ENCODE measurements at regions not wholly inside any gene's neighbourhood (a gene's known extent, or its start where the extent isn't known, plus 50 kb on each side); places are given as distances from the start of the nearest gene placed in this dataset.
A peak's percentile ranks its signal among the peaks of the same experiment; 100 is the strongest.

DNA sequence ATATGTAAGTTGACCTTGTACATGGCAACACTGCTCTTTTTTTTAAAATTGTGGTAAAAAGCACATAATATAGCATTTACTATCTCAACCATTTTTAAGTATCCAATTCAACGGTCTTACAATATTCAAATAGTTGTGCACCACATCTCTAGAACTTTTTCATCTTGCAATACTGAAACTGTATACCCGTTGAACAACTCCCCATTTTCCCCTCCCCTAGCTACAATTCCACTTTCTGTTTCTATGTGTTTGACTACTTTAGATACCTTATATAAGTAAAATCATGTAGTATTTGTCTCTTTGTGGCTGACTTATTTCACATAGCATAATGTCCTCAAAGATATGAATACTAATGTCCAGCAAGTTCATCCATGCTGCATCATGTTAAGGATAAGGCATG lies 452.1 kb downstream of the TXNL1 start:
- CTCF ChIA-PET, result no interaction called here
- Histone ChIP-seq H3K9me3 (no peaks in the 10 kb centered on the region), H3K27ac (no peak overlapping the region), H3K4me3 (no peak overlapping the region), H3K4me2 (no peak overlapping the region), H3K4me1 (no peaks in the 10 kb centered on the region)
- POLR2A ChIA-PET, result no interaction called here
- FAIRE-seq (no peak), DNase-seq (ENCODE audit: low read depth in 1 of 2, low spot score in 1 of 2) (no peak), ATAC-seq (no peak)
- no peak for TF ChIP-seq RAD21 (conservative IDR thresholded peaks at IDR 0.05 in 1 of 2, IDR thresholded peaks at IDR 0.05 in 1 of 2)
- TF ChIP-seq, protein P1, sequence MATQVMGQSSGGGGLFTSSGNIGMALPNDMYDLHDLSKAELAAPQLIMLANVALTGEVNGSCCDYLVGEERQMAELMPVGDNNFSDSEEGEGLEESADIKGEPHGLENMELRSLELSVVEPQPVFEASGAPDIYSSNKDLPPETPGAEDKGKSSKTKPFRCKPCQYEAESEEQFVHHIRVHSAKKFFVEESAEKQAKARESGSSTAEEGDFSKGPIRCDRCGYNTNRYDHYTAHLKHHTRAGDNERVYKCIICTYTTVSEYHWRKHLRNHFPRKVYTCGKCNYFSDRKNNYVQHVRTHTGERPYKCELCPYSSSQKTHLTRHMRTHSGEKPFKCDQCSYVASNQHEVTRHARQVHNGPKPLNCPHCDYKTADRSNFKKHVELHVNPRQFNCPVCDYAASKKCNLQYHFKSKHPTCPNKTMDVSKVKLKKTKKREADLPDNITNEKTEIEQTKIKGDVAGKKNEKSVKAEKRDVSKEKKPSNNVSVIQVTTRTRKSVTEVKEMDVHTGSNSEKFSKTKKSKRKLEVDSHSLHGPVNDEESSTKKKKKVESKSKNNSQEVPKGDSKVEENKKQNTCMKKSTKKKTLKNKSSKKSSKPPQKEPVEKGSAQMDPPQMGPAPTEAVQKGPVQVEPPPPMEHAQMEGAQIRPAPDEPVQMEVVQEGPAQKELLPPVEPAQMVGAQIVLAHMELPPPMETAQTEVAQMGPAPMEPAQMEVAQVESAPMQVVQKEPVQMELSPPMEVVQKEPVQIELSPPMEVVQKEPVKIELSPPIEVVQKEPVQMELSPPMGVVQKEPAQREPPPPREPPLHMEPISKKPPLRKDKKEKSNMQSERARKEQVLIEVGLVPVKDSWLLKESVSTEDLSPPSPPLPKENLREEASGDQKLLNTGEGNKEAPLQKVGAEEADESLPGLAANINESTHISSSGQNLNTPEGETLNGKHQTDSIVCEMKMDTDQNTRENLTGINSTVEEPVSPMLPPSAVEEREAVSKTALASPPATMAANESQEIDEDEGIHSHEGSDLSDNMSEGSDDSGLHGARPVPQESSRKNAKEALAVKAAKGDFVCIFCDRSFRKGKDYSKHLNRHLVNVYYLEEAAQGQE (IDR thresholded peaks at IDR 0.05), result no peak
- no peak for TF ChIP-seq EP300 (IDR thresholded peaks at IDR 0.05)
- no peak for TF ChIP-seq ZSCAN20 (CRISPR knock-in tag; IDR thresholded peaks at IDR 0.05)
- TF ChIP-seq HOXB5 (CRISPR knock-in tag; IDR thresholded peaks at IDR 0.05), result no peak
- no peak for TF ChIP-seq MAZ (IDR thresholded peaks at IDR 0.05; ENCODE audit: borderline replicate concordance, low read depth, low read length)
- TF ChIP-seq, protein P2, sequence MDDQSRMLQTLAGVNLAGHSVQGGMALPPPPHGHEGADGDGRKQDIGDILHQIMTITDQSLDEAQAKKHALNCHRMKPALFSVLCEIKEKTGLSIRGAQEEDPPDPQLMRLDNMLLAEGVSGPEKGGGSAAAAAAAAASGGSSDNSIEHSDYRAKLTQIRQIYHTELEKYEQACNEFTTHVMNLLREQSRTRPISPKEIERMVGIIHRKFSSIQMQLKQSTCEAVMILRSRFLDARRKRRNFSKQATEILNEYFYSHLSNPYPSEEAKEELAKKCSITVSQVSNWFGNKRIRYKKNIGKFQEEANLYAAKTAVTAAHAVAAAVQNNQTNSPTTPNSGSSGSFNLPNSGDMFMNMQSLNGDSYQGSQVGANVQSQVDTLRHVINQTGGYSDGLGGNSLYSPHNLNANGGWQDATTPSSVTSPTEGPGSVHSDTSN (IDR thresholded peaks at IDR 0.05), result no peak
- no peak for TF ChIP-seq GATA3 (IDR thresholded peaks at IDR 0.05; ENCODE audit: borderline replicate concordance)
- TF ChIP-seq RNF2 (IDR thresholded peaks at IDR 0.05; ENCODE audit: borderline replicate concordance, low read depth), result no peak
- TF ChIP-seq MAFK (IDR thresholded peaks at IDR 0.05; ENCODE audit: partially characterized antibody), result no peak
- no peak for TF ChIP-seq EHMT2 (IDR thresholded peaks at IDR 0.05; ENCODE audit: low read depth)
- WGBS (ENCODE audit: missing lambda C conversion rate), result 21% methylated on average over 2 of the region's 2 CpGs

DNA sequence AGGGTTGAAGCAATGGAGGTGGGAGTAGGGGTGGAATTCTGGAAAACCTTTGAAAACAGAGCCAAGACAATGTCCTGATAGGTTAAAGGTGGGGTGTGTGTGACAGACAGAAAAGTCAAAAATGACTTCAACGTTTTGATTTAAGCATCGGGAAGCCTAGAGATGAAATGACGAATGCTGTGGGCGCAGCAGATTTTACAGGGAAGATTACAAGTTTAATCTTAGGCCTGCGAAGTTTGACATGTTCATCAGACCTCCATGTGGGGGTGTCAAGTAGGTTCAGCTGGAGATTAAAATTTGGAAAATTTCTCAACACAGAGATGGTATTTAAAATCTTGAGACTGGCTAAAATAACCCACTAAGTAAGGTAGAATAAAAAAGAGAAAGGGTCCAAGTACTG lies 453.3 kb downstream of the TXNL1 start:
- Histone ChIP-seq H3K4me2 (no peak overlapping the region), H3K9me3 (no peaks in the 10 kb centered on the region), H3K4me1 (no peaks in the 10 kb centered on the region), H3K27ac (no peak overlapping the region), H3K4me3 (no peak overlapping the region)
- CTCF ChIA-PET, result no interaction called here
- FAIRE-seq (no peak), DNase-seq (ENCODE audit: low read depth in 1 of 2, low spot score in 1 of 2) (no peak), ATAC-seq (no peak)
- WGBS (ENCODE audit: missing lambda C conversion rate), result 41% methylated on average over 5 of the region's 5 CpGs
- POLR2A ChIA-PET, result no interaction called here
- TF ChIP-seq, protein P3, sequence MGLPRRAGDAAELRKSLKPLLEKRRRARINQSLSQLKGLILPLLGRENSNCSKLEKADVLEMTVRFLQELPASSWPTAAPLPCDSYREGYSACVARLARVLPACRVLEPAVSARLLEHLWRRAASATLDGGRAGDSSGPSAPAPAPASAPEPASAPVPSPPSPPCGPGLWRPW (IDR thresholded peaks at IDR 0.05), result no peak
- TF ChIP-seq, protein P4, sequence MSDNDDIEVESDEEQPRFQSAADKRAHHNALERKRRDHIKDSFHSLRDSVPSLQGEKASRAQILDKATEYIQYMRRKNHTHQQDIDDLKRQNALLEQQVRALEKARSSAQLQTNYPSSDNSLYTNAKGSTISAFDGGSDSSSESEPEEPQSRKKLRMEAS (IDR thresholded peaks at IDR 0.05), result no peak
- no peak for TF ChIP-seq RAD21 (conservative IDR thresholded peaks at IDR 0.05 in 1 of 2, IDR thresholded peaks at IDR 0.05 in 1 of 2)
- no peak for TF ChIP-seq CEBPB (IDR thresholded peaks at IDR 0.05)
- no peak for TF ChIP-seq RNF2 (IDR thresholded peaks at IDR 0.05; ENCODE audit: borderline replicate concordance, low read depth)
- no peak for TF ChIP-seq FOSL2 (IDR thresholded peaks at IDR 0.05)
- TF ChIP-seq FOSL2 (CRISPR knock-in tag; IDR thresholded peaks at IDR 0.05), result no peak
- no peak for TF ChIP-seq POLR2AphosphoS2 (conservative IDR thresholded peaks at IDR 0.05; ENCODE audit: low read length)

DNA sequence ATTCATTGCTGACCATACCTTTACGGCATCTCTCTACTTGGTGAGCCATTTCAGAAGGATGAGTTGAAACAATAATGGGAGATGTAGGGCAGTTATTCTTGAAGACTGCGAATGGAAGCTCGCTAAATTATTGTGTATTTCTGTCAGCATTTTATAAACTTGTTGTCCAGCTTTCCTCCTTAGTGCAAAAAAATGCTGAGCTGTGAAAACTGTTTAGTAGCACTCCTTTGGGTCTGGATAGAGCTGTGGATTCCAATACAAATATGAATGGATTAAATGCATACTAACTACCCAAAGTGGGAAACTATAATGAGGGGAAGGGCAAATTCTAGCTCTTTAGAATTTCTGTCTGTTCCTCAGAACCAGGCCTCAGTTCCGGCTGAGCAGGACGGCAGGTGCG lies 461.6 kb downstream of the TXNL1 start:
- FAIRE-seq, result no peak
- ATAC-seq, result no peak
- 75% methylated on average over 6 of the region's 6 CpGs for WGBS (ENCODE audit: missing lambda C conversion rate)
- no peak for DNase-seq (ENCODE audit: low read depth in 1 of 2, low spot score in 1 of 2)
- CTCF ChIA-PET, result interaction anchor here (0.7 kb wide), 1 partner anchor 25 kb away, joined by 3 read pairs; no protein-coding TSS in a partner anchor
- H3K4me3 ChIP-seq, result no peak overlapping the region
- no peak overlapping the region for H3K27ac ChIP-seq
- H3K4me1 ChIP-seq, result no peaks in the 10 kb centered on the region
- POLR2A ChIA-PET, result no interaction called here
- H3K4me2 ChIP-seq, result no peak overlapping the region
- H3K9me3 ChIP-seq, result no peaks in the 10 kb centered on the region
- peak; percentile 47 for TF ChIP-seq MAFK (IDR thresholded peaks at IDR 0.05; ENCODE audit: partially characterized antibody)
- TF ChIP-seq, protein P5, sequence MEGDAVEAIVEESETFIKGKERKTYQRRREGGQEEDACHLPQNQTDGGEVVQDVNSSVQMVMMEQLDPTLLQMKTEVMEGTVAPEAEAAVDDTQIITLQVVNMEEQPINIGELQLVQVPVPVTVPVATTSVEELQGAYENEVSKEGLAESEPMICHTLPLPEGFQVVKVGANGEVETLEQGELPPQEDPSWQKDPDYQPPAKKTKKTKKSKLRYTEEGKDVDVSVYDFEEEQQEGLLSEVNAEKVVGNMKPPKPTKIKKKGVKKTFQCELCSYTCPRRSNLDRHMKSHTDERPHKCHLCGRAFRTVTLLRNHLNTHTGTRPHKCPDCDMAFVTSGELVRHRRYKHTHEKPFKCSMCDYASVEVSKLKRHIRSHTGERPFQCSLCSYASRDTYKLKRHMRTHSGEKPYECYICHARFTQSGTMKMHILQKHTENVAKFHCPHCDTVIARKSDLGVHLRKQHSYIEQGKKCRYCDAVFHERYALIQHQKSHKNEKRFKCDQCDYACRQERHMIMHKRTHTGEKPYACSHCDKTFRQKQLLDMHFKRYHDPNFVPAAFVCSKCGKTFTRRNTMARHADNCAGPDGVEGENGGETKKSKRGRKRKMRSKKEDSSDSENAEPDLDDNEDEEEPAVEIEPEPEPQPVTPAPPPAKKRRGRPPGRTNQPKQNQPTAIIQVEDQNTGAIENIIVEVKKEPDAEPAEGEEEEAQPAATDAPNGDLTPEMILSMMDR (IDR thresholded peaks at IDR 0.05), result no peak
